LNCAP (cell line): ENCODE measurements at regions not wholly inside any gene's neighbourhood (a gene's known extent, or its start where the extent isn't known, plus 50 kb on each side); places are given as distances from the start of the nearest gene placed in this dataset.

Experiments
- CTCF ChIP-seq: fragments of 450-650 bp; IDR thresholded peaks from 2 replicates; pipeline ENCODE4 v1.5.1; 2017; ENCODE audit warnings: mild to moderate bottlenecking

GRCh38 chr6:91874971-91875370 lies 1288.1 kb upstream of the MAP3K7 start:
- no peak for TF ChIP-seq CTCF

GRCh38 chr6:91868539-91869202 lies 1281.8 kb upstream of the MAP3K7 start:
- no peak for TF ChIP-seq CTCF

GRCh38 chr6:91865889-91866288 lies 1279.0 kb upstream of the MAP3K7 start:
- TF ChIP-seq CTCF: no peak

- TF ChIP-seq CTCF: no peak
Measured at GRCh38 chr6:91864911-91865310, 1278.0 kb upstream of the MAP3K7 start.

- no peak for TF ChIP-seq CTCF
Measured at GRCh38 chr6:91860541-91861335, 1273.9 kb upstream of the MAP3K7 start.

- no peak for TF ChIP-seq CTCF
Measured at GRCh38 chr6:91852252-91852651, 1265.4 kb upstream of the MAP3K7 start.

- TF ChIP-seq CTCF: no peak
Measured at GRCh38 chr6:91834813-91835212, 1247.9 kb upstream of the MAP3K7 start.
